ENCODE measurements at regions not wholly inside any gene's neighbourhood (a gene's known extent, or its start where the extent isn't known, plus 50 kb on each side); places are given as distances from the start of the nearest gene placed in this dataset.

GRCh38 chr12:60394665-60395064, 798.8 kb downstream of the SLC16A7 start:
- no peak for TF ChIP-seq EZH2 (IDR thresholded peaks at IDR 0.05; ENCODE audit: borderline replicate concordance, low read length)
- TF ChIP-seq CTCF (conservative IDR thresholded peaks at IDR 0.05 in 1 of 2, IDR thresholded peaks at IDR 0.05 in 1 of 2; ENCODE audit: extremely low read depth in 1 of 2, insufficient read depth in 1 of 2, low read depth in 1 of 2, low read length in 2 of 2): no peak

All from mammary epithelial cell (primary cell).